Left lobe of liver (tissue), 2 donors: ENCODE measurements at regions not wholly inside any gene's neighbourhood (a gene's known extent, or its start where the extent isn't known, plus 50 kb on each side); places are given as distances from the start of the nearest gene placed in this dataset.

Experiments
- ATAC-seq: fragments of 200-7000 bp; cut with Tn5 transposase; one replicate; pipeline ENCODE4 v1.9.1; 2020; ENCODE audit warnings: mild to moderate bottlenecking, moderate library complexity
- DNase-seq: peaks from one replicate; pipeline ENCODE4 v3.0.0-alpha.2; 2020; ENCODE audit warnings: low spot score
- donor health status: DM: no; HTN: no; CAD: no; lungs with moderate emphysema.
- donor health status: DM: no; HTN: yes; CAD: no.

DNA sequence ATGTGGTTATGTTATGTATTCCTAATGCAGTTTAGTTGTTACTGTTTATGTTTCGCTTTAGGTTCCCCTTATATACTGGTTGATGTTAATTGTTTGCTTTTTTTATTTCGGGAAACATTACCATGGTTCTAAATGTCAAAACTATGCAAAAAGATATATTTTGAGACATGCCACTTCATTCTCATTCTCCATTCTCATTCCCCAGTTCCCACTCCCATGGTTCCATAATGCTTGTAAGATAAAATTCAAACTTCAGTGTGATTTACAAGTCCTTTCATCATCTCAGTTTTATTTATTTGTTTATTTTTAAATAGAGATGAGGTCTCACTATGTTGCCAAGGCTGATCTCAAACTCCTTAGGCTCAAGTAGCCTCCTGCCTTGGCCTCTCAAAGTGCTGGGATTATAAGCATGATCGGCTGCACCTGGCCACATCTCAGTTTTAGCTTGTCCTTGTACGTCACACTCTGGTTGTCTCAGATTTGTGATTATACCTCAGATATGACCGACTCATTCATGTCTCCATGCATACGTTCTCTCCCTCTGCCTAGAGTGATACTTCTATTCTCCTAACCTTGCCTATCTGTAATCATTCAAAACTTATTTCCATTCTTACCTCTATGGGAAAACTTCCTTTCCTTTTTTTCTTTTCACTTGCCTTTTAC, 407.8 kb upstream of the RGS6 start:
- DNase-seq (no peak), ATAC-seq (no peak)

DNA sequence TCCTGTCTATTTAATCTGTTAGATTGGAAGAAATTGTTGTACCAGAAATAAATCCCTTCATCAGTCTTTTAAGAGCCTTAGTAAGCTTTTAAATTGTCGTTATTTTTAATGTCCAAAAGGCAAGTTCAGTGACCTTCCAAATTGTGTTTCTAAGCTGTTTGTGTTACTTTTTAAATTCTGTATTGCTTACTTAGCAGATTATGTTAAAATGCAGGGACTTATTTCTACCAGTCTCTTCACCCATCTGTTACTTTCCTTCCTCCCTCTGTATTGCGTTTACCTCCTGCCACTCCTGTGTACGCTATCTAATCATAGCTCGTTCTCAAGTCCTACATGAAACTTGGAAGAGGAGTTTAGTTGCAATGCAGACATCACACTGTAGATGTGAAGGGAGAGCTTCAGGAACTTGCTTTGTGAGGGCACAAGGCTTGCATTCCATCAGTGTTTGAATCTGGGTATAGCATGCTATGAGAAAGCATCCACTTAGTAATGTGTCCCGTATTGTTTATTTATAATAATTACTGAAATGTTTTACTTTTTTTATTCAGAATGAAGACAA, 406.5 kb upstream of the RGS6 start:
- ATAC-seq = no peak
- DNase-seq = no peak

GRCh38 chr14:71526388-71526787, 405.8 kb upstream of the RGS6 start:
- DNase-seq (no peak), ATAC-seq (no peak)

DNA sequence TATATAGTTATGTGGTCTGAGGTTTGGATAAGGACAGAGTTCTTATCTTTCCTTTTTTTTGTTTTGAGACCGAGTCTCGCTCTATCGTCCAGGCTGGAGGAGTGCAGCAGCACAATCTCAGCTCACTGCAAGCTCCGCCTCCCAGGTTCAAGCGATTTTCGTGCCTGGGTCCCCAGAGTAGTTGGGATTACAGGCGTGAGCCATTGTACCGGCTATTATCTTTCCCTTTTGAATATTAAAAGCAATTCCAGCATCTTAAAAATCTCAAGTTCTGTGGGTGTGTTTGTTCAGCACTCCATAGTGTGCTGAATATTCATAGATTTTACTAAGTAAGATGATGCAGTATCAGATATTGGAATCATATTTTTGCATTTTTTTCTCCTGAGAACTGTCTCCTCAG, 404.4 kb upstream of the RGS6 start:
- DNase-seq = no peak
- no peak for ATAC-seq

GRCh38 chr14:71529848-71530247, 402.4 kb upstream of the RGS6 start:
- ATAC-seq = peak; percentile 38
- DNase-seq = no peak

DNA sequence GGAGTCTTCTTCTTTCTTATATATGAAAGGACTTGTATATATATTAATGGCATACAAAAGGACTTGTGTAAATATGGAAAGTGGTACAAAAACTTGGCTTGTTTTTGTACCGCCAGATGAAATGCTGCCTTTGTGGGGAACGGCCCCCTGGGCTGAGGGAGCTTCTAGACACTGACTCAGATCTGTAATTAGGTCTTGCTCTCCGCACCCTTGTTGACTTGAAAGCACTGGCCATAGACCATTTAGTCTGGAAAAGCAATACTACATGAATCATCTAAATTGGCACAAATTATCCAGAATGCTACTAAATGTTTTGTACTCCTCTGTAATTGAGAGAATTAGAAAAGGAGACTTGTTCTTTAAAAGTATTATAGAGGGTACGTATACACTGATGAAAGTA, 399.9 kb upstream of the RGS6 start:
- DNase-seq (no peak), ATAC-seq (no peak)

DNA sequence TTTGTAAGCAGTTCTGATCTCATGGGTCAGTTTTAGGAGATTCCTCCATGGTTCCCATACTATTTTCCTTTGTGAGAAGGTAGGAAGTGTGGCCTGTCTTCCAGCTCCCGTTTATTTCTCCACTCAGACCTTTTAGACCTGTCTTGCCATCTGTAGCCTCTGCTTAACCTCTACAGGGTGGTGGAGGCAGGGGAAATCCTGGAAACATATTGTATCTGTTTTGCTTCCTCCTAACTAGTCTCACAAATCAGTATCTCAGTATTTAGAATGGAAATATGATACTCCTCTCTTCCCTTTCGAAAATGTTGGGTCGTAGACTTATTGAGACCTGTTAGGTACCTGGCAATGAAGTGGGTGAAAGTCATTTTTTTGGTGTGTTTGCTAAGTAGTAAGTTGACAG, 399.4 kb upstream of the RGS6 start:
- DNase-seq (no peak), ATAC-seq (no peak)

DNA sequence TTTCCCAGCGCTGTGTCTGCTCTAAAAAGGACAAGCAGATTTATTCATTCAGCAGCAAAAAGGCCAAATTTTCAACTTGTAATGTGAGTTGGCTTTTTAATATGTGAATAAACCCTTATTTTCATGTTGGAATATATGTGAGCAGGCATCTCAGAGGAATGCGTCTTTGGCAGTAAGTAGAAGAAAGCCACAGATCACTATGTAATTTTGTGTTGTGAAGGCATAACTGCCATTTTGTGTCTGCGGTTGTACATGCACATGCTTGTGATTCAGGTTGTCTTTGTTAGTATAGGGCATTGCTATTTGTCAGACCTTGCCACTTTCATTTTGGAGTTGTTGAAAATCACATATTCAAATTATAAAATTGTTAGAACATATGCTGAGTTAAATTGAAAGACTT, 398.8 kb upstream of the RGS6 start:
- ATAC-seq (no peak), DNase-seq (no peak)

GRCh38 chr14:71533800-71534199, 398.4 kb upstream of the RGS6 start:
- no peak for ATAC-seq

DNA sequence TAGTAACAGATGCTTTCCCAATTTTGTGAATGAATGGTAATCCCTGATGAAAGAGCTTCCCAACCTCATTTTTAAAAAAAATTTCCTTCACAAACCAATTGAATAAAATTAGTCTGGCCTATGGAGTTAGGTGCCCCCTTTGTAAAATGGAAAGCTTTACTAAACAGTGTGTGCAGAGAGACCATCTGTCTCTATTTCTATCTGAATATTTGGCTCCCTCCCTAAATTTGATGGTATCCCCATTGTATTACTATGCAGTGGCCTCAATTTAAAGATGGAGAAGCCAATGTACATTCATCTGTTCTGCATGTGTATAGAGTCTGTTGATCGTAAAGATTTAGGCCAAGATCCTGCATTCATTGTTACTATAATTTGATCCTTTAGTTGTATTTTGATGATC, 397.7 kb upstream of the RGS6 start:
- DNase-seq (no peak), ATAC-seq (no peak)

More at GRCh38 chr14:71533800-71534199, 398.4 kb upstream of the RGS6 start:
- DNase-seq = no peak

DNA sequence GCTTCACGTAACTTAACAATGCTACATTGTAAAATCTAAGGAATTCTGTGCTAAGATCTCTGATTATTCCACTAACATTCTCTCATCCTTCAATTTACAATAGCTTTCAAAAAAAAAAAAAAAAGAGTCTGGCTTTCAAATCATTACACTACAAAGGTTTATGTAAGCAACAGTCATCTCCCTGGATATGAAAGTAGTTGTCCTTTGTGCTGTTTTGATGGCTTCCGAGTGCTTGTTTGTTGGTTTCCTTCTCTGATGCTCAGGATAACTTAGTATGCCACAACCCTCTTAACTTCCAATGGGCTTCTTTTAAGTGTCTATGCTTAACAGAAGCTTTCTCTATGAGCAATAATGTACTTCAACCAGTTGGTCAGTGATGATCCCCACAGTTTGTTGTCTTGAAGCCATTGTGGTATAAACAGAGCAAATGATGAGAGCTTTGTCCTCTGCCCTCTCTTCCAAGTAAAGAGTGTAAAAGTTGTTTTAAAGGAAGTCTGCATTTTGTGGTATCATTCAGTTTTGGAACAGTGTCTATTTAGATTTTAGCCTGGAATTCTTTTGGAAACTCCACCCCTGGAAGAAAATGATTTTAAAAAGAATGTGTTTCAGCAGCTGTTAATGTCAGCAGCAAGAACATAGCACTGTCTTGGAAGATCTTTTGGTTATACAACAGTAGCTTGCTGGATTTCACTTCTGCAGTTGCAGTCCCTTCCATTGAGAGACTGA, 396.1 kb upstream of the RGS6 start:
- no peak for ATAC-seq
- DNase-seq = no peak

GRCh38 chr14:71536927-71537772, 395.1 kb upstream of the RGS6 start:
- ATAC-seq (peak; percentile 81), DNase-seq (no peak)

GRCh38 chr14:71538288-71538687, 393.9 kb upstream of the RGS6 start:
- DNase-seq = no peak
- no peak for ATAC-seq

- ATAC-seq (no peak), DNase-seq (no peak)
These were observed 393.1 kb upstream of the RGS6 start for GRCh38 chr14:71538938-71539649.

- ATAC-seq (no peak), DNase-seq (no peak)
These were observed 392.5 kb upstream of the RGS6 start for GRCh38 chr14:71539650-71540285.

GRCh38 chr14:71541271-71541670, 391.0 kb upstream of the RGS6 start:
- ATAC-seq (no peak), DNase-seq (no peak)

- ATAC-seq = no peak
- no peak for DNase-seq
These were observed 390.1 kb upstream of the RGS6 start for GRCh38 chr14:71541973-71542690.

GRCh38 chr14:71549421-71550050, 382.7 kb upstream of the RGS6 start:
- ATAC-seq = no peak
- no peak for DNase-seq

- DNase-seq = no peak
- ATAC-seq = no peak
These were observed 381.9 kb upstream of the RGS6 start for GRCh38 chr14:71550367-71550766.
